ENCODE measurements at regions not wholly inside any gene's neighbourhood (a gene's known extent, or its start where the extent isn't known, plus 50 kb on each side); places are given as distances from the start of the nearest gene placed in this dataset.

- Mint-ChIP-seq H3K4me3 (ENCODE audit: unreplicated experiment) (no peak overlapping the region), H3K27me3 (ENCODE audit: insufficient read depth, unreplicated experiment) (no peaks in the 10 kb centered on the region), H3K4me1 (ENCODE audit: insufficient read depth, unreplicated experiment) (no peaks in the 10 kb centered on the region), H3K9me3 (ENCODE audit: unreplicated experiment) (no peaks in the 10 kb centered on the region), H3K27ac (ENCODE audit: low read depth, unreplicated experiment) (peak overlapping the region; percentile 62), H3K36me3 (ENCODE audit: insufficient read depth, unreplicated experiment) (no peaks in the 10 kb centered on the region)
- intact Hi-C loops (cut with micrococcal nuclease), result no loop called here
- TF ChIP-seq CTCF (IDR thresholded peaks at IDR 0.05; ENCODE audit: unreplicated experiment), result no peak
- POLR2A ChIA-PET, result interaction anchor here (0.9 kb wide), 1 partner anchor 31 kb away, joined by 3 read pairs; no protein-coding TSS in a partner anchor
- no peak for DNase-seq (ENCODE audit: unreplicated experiment)
- CTCF ChIA-PET, result no interaction called here
- no TSS peak for BruUV-seq (replicated peaks)
Observed at GRCh38 chr14:83874662-83875061, 1655.3 kb upstream of the FLRT2 start.

DNA sequence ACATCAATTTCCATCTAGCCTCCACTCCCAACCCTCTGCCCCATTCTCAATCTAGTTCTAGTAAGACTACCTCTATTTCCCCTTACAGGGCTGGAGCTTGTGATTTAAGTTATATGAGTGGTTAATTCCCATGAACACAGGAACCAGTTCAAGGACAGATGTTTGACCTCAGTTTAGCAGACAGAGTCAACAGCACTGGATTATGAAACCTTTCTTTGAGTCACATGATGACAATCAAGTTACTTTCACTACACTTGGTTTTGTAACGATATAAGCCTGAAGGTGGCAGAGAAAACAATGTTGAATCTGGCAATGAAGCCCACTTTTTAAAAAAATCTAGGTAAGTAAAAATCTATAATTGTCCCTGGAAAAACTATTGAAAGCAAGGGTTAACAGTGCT is 1646.2 kb upstream of the FLRT2 start:
- TF ChIP-seq CTCF (IDR thresholded peaks at IDR 0.05; ENCODE audit: unreplicated experiment), result no peak
- Mint-ChIP-seq H3K4me1 (ENCODE audit: insufficient read depth, unreplicated experiment) (no peaks in the 10 kb centered on the region), H3K4me3 (ENCODE audit: unreplicated experiment) (no peak overlapping the region), H3K9me3 (ENCODE audit: unreplicated experiment) (no peaks in the 10 kb centered on the region), H3K27me3 (ENCODE audit: insufficient read depth, unreplicated experiment) (no peaks in the 10 kb centered on the region), H3K27ac (ENCODE audit: low read depth, unreplicated experiment) (no peak overlapping the region), H3K36me3 (ENCODE audit: insufficient read depth, unreplicated experiment) (no peaks in the 10 kb centered on the region)
- intact Hi-C loops (cut with micrococcal nuclease), result no loop called here
- ChIA-PET POLR2A (no interaction called here), CTCF (no interaction called here)
- no peak for DNase-seq (ENCODE audit: unreplicated experiment)
- no TSS peak for BruUV-seq (replicated peaks)

DNA sequence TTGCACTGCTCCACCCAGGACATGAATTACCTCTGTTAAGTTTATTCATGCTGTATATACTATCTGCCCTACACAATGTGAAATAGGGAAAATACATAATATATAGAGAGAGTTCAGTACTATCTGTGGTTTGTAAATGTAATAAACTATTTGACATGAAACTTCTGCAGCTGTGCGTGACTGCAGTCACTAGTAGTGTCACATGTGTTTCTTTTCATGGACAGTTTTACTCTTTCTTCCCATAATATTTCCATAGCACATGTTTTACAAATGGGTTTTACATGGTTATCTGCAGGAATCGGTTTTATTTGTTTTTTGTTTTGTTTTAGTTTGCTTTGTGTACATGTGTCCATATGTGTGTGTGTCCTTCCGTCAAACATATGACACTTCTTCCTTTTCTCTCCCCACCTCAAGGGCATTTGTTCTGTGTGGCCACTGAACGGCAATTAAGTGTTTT is 1644.1 kb upstream of the FLRT2 start:
- no peaks in the 10 kb centered on the region for H3K9me3 Mint-ChIP-seq (ENCODE audit: unreplicated experiment)
- H3K4me1 Mint-ChIP-seq (ENCODE audit: insufficient read depth, unreplicated experiment), result no peaks in the 10 kb centered on the region
- no TSS peak for BruUV-seq (replicated peaks)
- no peak overlapping the region for H3K4me3 Mint-ChIP-seq (ENCODE audit: unreplicated experiment)
- ChIA-PET CTCF (no interaction called here), POLR2A (no interaction called here)
- no peak for DNase-seq (ENCODE audit: unreplicated experiment)
- intact Hi-C loops (cut with micrococcal nuclease), result no loop called here
- H3K27me3 Mint-ChIP-seq (ENCODE audit: insufficient read depth, unreplicated experiment), result no peaks in the 10 kb centered on the region
- no peak for TF ChIP-seq CTCF (IDR thresholded peaks at IDR 0.05; ENCODE audit: unreplicated experiment)
- H3K36me3 Mint-ChIP-seq (ENCODE audit: insufficient read depth, unreplicated experiment), result no peaks in the 10 kb centered on the region
- no peak overlapping the region for H3K27ac Mint-ChIP-seq (ENCODE audit: low read depth, unreplicated experiment)

DNA sequence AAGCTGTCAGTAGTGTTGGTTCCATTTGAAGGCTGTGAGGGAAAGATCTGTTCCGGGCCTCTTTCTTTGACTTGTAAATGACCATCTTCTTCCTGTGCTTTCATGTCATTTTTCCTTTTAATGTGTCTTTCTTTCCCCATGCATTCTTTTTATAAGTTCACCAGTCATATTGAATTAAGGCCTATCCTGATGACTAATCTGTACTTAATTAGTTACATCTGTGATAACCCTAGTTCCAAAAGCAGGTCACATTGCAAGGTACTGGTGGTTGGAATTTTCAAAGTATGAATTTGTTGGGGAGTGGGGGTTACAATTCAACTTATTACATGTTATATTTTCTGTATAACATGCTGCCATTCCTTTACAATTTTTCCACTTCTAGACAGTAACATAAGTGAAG is 1642.1 kb upstream of the FLRT2 start:
- intact Hi-C loops (cut with micrococcal nuclease), result no loop called here
- no peak overlapping the region for H3K27ac Mint-ChIP-seq (ENCODE audit: low read depth, unreplicated experiment)
- H3K9me3 Mint-ChIP-seq (ENCODE audit: unreplicated experiment), result no peaks in the 10 kb centered on the region
- ChIA-PET POLR2A (no interaction called here), CTCF (no interaction called here)
- no TSS peak for BruUV-seq (replicated peaks)
- no peak for TF ChIP-seq CTCF (IDR thresholded peaks at IDR 0.05; ENCODE audit: unreplicated experiment)
- H3K4me3 Mint-ChIP-seq (ENCODE audit: unreplicated experiment), result no peak overlapping the region
- no peak for DNase-seq (ENCODE audit: unreplicated experiment)
- H3K36me3 Mint-ChIP-seq (ENCODE audit: insufficient read depth, unreplicated experiment), result no peaks in the 10 kb centered on the region
- H3K27me3 Mint-ChIP-seq (ENCODE audit: insufficient read depth, unreplicated experiment), result no peaks in the 10 kb centered on the region
- H3K4me1 Mint-ChIP-seq (ENCODE audit: insufficient read depth, unreplicated experiment), result no peaks in the 10 kb centered on the region
